ENCODE measurements at regions not wholly inside any gene's neighbourhood (a gene's known extent, or its start where the extent isn't known, plus 50 kb on each side); places are given as distances from the start of the nearest gene placed in this dataset.

DNA sequence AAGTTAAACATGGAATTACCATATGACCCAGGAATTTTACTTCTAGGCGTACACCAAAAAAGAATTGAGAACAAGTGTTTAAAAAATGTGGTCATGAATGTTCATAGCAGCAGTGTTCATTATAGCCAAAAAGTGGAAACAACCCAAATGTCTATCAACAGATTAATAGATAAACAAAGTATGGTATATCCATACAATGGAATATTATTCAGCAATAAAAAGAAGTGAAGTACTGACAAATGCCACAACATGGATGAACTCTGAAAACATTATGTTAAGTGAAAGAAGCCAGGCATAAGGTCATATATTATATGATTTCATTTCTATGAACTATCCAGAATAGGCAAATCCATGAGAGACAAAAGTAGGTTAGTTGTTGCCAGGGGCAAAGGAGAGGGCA lies 141.7 kb upstream of the NAV2 start:
- no peak overlapping the region for H3K4me2 ChIP-seq (ENCODE audit: insufficient read depth, low read length)
- H3K4me3 ChIP-seq (replicated peaks in 1 of 3; ENCODE audit: insufficient read depth in 1 of 3, low read depth in 1 of 3, low read length in 3 of 3) = no peak overlapping the region
- ChIA-PET CTCF (no interaction called here), POLR2A (no interaction called here)
- no peak for DNase-seq (ENCODE audit: low read depth, low spot score)
- dilution Hi-C loops (cut with MboI; ENCODE audit: extremely low pct_ligation_motif_present, low sequenced_read_pairs) = no loop called here
- H3K79me2 ChIP-seq (ENCODE audit: control insufficient read depth, insufficient read depth, low read length) = no peaks in the 10 kb centered on the region
- H3K9ac ChIP-seq (replicated peaks; ENCODE audit: extremely low read depth, insufficient read depth, low read length) = no peak overlapping the region
- no peaks in the 10 kb centered on the region for H4K20me1 ChIP-seq (replicated peaks; ENCODE audit: control insufficient read depth, extremely low read depth, insufficient read depth, low read length)
- no peak for TF ChIP-seq JUN (IDR thresholded peaks at IDR 0.05; ENCODE audit: borderline replicate concordance, insufficient read depth, insufficient read length, low read depth)
- TF ChIP-seq EZH2 (IDR thresholded peaks at IDR 0.05; ENCODE audit: borderline replicate concordance, low read depth, low read length, severe bottlenecking) = no peak
- no peak for TF ChIP-seq POLR2AphosphoS5 (IDR thresholded peaks at IDR 0.05; ENCODE audit: insufficient read depth, low read depth, low read length)
- H3K9me3 ChIP-seq (replicated peaks; ENCODE audit: control insufficient read depth, insufficient read depth, low read length) = no peaks in the 10 kb centered on the region
- H2AFZ ChIP-seq (ENCODE audit: low read depth, low read length) = no peak overlapping the region
- FAIRE-seq = no peak
- no peaks in the 10 kb centered on the region for H3K27me3 ChIP-seq (ENCODE audit: control insufficient read depth in 2 of 2, insufficient read depth in 2 of 2, low read length in 2 of 2)
- no peaks in the 10 kb centered on the region for H3K36me3 ChIP-seq (ENCODE audit: control insufficient read depth in 2 of 2, extremely low read depth in 1 of 2, insufficient read depth in 2 of 2, low read length in 2 of 2)
- no peaks in the 10 kb centered on the region for H3K9me1 ChIP-seq (replicated peaks; ENCODE audit: control insufficient read depth, extremely low read depth, insufficient read depth, low read length)
- intact Hi-C loops (cut with micrococcal nuclease) = no loop called here
- H3K27ac ChIP-seq (ENCODE audit: insufficient read depth, low read depth, low read length) = no peak overlapping the region
- no peaks in the 10 kb centered on the region for H3K4me1 ChIP-seq (ENCODE audit: control insufficient read depth, extremely low read depth, insufficient read depth, low read length)
- BruUV-seq (replicated peaks) = no TSS peak

DNA sequence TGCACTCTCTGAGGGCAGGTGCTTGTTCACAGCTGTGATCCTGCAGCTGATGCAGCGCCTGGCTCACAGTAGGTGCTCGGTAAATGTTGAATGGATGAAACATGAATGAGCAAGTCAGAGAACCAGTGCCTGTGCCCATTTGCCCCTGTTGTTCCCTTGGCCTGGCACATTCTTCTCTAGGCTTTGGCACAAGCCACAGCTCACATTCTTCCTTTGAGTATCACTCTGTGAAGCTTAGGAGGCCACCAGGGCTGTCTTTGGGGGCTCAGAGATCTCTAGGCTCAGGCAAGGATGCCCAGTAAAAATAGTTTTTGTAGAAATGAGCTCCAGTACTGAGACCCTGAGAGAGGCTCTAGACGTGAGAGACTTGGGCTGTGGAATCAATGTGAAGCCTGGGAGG lies 144.6 kb upstream of the NAV2 start:
- no peak for DNase-seq (ENCODE audit: low read depth, low spot score)
- TF ChIP-seq POLR2AphosphoS5 (IDR thresholded peaks at IDR 0.05; ENCODE audit: insufficient read depth, low read depth, low read length) = no peak
- TF ChIP-seq POLR2A (IDR thresholded peaks at IDR 0.05; ENCODE audit: low read depth, low read length) = no peak
- no peak for TF ChIP-seq EZH2 (IDR thresholded peaks at IDR 0.05; ENCODE audit: borderline replicate concordance, low read depth, low read length, severe bottlenecking)
- TF ChIP-seq, protein P1, sequence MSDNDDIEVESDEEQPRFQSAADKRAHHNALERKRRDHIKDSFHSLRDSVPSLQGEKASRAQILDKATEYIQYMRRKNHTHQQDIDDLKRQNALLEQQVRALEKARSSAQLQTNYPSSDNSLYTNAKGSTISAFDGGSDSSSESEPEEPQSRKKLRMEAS (IDR thresholded peaks at IDR 0.05; ENCODE audit: insufficient read depth, insufficient read length) = no peak
- TF ChIP-seq, protein P2, sequence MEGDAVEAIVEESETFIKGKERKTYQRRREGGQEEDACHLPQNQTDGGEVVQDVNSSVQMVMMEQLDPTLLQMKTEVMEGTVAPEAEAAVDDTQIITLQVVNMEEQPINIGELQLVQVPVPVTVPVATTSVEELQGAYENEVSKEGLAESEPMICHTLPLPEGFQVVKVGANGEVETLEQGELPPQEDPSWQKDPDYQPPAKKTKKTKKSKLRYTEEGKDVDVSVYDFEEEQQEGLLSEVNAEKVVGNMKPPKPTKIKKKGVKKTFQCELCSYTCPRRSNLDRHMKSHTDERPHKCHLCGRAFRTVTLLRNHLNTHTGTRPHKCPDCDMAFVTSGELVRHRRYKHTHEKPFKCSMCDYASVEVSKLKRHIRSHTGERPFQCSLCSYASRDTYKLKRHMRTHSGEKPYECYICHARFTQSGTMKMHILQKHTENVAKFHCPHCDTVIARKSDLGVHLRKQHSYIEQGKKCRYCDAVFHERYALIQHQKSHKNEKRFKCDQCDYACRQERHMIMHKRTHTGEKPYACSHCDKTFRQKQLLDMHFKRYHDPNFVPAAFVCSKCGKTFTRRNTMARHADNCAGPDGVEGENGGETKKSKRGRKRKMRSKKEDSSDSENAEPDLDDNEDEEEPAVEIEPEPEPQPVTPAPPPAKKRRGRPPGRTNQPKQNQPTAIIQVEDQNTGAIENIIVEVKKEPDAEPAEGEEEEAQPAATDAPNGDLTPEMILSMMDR (IDR thresholded peaks at IDR 0.05; ENCODE audit: extremely low read depth in 1 of 2, insufficient read depth in 1 of 2, low read depth in 1 of 2, low read length in 2 of 2) = no peak
- TF ChIP-seq GATA2 (IDR thresholded peaks at IDR 0.05; ENCODE audit: insufficient read depth, insufficient read length, low read depth, low read length) = no peak
- TF ChIP-seq FOS (IDR thresholded peaks at IDR 0.05; ENCODE audit: borderline replicate concordance, insufficient read depth, low read length) = no peak
- TF ChIP-seq MYC (IDR thresholded peaks at IDR 0.05; ENCODE audit: low read depth, low read length) = no peak
- no peak for TF ChIP-seq JUN (IDR thresholded peaks at IDR 0.05; ENCODE audit: borderline replicate concordance, insufficient read depth, insufficient read length, low read depth)
- no peak for FAIRE-seq
- Histone ChIP-seq H3K27ac (ENCODE audit: insufficient read depth, low read depth, low read length) (no peak overlapping the region), H3K79me2 (ENCODE audit: control insufficient read depth, insufficient read depth, low read length) (no peaks in the 10 kb centered on the region), H4K20me1 (replicated peaks; ENCODE audit: control insufficient read depth, extremely low read depth, insufficient read depth, low read length) (no peaks in the 10 kb centered on the region), H2AFZ (ENCODE audit: low read depth, low read length) (no peak overlapping the region), H3K4me2 (ENCODE audit: insufficient read depth, low read length) (no peak overlapping the region), H3K9ac (replicated peaks; ENCODE audit: extremely low read depth, insufficient read depth, low read length) (no peak overlapping the region), H3K9me1 (replicated peaks; ENCODE audit: control insufficient read depth, extremely low read depth, insufficient read depth, low read length) (no peaks in the 10 kb centered on the region), H3K4me1 (ENCODE audit: control insufficient read depth, extremely low read depth, insufficient read depth, low read length) (peaks cover 5% of the 10 kb centered on the region), H3K36me3 (ENCODE audit: control insufficient read depth in 2 of 2, extremely low read depth in 1 of 2, insufficient read depth in 2 of 2, low read length in 2 of 2) (no peaks in the 10 kb centered on the region), H3K4me3 (replicated peaks in 1 of 3; ENCODE audit: insufficient read depth in 1 of 3, low read depth in 1 of 3, low read length in 3 of 3) (no peak overlapping the region), H3K27me3 (ENCODE audit: control insufficient read depth in 2 of 2, insufficient read depth in 2 of 2, low read length in 2 of 2) (no peaks in the 10 kb centered on the region), H3K9me3 (replicated peaks; ENCODE audit: control insufficient read depth, insufficient read depth, low read length) (no peaks in the 10 kb centered on the region)
- ChIA-PET POLR2A (no interaction called here), CTCF (interaction anchor here (2.9 to 9.7 kb wide), 2 partner anchors 175 to 335 kb away, joined by 14 to 235 read pairs; no protein-coding TSS in a partner anchor)
- dilution Hi-C loops (cut with MboI; ENCODE audit: extremely low pct_ligation_motif_present, low sequenced_read_pairs) = loop anchor here (10.0 kb wide), 1 partner anchor 157 kb away; no protein-coding TSS in a partner anchor
- intact Hi-C loops (cut with micrococcal nuclease) = loop anchor here (10.0 kb wide), 1 partner anchor 787 kb away; no protein-coding TSS in a partner anchor
- BruUV-seq (replicated peaks) = no TSS peak

All from endothelial cell of umbilical vein (primary cell).